GM21515 (cell line): ENCODE measurements at regions not wholly inside any gene's neighbourhood (a gene's known extent, or its start where the extent isn't known, plus 50 kb on each side); places are given as distances from the start of the nearest gene placed in this dataset.
A peak's percentile ranks its signal among the peaks of the same experiment; 100 is the strongest.
"Not testable (repeated sequence)": the region's sequence is repeated elsewhere in the genome, so short reads cannot be mapped to it uniquely, and the experiment has no call there.

ENCODE experiments used
- ATAC-seq: cut with Tn5 transposase; IDR thresholded peaks from one replicate; pipeline ENCODE4 v1.9.1; 2021; ENCODE audit not compliant: unreplicated experiment

DNA sequence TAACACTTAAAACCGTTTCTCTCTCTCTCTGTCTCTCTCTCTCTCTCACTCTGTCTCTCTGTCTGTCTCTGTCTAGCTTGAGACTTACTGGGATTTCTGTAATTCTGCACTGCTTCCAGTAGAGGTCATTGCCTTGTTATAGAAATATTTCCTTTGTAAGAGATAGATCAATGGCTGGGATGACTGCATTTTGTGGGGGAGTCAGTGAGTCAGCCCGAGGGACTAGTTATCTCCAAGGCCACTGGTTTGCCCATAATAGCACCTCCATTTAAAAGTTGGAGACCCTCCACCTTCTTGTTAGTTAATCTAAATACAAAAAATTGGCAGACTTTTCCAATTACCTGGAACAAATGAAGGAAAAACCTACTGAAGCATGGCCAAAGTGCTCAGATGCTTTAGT, 547.2 kb downstream of the LRRC70 start:
- ATAC-seq: peak; percentile 72

DNA sequence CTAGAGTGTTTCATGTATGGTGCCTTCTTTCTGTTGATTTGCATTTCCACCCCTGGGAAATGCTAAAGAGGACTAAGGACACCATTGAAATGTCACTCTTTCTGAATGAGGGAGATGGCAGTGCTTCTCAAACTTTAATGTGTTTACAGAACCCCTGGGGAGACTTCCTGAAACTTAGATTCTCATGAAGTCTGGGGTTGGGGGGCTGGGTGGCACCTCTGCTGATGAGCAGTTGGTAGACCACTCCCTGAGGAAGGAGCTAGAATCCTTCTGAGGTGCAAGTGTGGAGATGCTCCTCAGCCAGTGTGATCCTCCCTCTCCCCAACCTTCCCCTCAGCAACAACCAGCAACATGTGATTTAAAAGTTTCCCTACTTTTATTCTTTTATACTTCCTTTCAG, 546.8 kb downstream of the LRRC70 start:
- ATAC-seq: no peak

DNA sequence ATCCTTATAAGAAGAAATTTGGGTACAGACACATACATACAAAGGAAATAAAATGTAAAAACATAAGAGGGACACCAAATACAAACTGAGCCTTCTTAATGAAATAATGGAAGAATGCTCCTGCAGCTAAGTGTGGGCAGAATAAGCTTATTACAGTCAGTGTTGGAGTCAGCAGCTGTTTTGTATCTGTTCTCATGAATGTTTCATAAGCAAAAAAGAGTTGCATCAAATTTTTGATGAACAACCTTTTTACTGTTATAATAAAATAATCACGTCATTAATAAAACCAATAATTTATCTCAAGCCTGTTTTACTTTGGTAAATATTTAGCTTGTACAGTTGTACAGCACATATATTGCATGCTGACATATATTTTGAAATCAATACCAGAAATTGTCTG, 545.6 kb downstream of the LRRC70 start:
- no peak for ATAC-seq

DNA sequence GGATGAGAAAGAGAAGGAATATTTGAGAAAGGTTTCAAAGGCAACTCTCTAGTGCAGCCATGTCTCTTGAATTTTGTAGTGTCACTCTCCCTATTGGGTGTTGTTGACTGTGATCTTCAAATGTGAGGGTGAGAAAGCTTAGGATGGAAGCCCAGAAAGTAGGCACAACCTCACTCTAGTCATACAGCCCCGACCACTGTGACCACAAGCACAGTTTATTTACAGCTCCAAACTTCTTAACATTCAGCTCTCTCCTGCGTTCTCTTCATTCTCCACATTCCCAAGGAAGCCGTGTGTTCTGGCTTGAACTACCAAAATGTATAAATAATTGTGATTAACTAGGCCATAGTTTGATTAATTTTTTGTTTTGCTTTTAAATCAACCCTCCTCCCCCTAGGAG, 542.9 kb downstream of the LRRC70 start:
- ATAC-seq: no peak

DNA sequence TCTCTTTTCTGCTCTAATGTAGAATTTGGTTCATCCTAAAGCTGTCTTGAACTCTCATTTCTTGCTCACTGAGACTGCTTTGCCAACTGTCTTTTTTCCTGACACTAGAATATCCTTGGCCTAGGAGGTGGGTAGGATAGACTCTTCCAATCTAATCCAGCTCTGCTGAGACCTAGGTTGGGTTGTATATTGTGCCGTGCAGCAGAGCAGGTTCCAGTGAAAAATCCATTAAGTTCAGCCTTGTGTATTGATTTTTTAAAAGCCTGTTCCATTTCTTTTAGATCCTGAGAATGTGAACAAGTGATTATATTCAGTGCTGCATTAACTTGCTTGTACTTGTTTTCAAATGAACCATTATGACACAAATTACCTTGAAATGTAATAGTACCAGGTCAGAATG, 539.6 kb downstream of the LRRC70 start:
- ATAC-seq: no peak

DNA sequence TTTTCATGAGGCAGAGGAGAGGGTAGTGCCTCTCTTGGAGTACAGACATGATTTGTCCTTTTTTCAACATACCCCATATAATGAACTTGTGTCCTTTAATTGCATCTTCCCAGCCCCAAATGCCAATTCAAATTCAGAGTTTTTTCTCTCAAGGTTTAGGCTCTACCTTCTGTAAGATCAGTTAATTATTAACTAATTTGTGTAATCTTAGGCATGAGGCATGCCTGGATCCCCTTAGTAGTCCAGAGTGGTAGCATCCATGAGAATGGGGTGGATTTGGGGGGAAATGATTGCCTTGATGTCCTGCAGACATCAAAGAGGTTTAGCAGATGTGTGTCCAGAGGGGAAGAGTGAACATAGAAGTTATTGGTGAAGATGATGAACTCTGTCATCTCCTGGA, 533.3 kb downstream of the LRRC70 start:
- no peak for ATAC-seq

DNA sequence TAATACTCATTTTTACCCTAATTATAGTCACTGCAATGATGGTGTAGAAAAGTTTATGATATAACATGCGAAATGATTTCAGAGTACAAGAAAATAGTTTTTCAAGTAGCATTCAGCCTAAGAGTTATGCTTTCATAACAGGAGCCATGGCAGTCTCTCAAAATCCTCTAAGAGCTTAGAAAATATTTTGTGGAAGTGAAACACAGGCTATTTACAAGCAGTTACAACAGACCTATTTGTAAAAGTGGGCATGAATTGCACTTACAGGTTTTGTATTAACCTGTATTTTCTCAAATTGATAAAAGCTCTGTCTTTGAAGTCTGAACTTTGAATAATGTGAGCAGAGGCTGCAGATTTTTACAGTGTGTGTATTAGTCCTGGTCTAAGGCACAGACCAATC, 523.3 kb downstream of the LRRC70 start:
- no peak for ATAC-seq

DNA sequence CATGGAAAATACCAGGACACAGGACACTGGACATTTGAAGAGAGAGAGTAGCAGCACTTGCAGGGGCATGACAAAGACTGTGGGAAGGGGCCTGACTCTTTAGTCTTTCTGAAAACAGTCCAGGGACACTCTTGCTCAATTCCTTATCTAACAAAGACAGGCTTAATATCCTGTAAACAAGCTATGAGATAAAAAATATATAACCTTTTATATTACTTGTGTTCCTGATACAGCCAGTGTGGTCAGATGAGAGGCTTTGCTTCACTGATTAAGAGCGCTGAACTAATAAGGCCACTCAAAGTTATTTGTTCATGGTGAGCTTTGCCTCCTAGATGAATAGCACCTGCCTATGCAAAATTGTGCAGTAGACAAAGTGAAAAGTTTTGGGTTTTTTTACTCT, 518.7 kb downstream of the LRRC70 start:
- no peak for ATAC-seq

DNA sequence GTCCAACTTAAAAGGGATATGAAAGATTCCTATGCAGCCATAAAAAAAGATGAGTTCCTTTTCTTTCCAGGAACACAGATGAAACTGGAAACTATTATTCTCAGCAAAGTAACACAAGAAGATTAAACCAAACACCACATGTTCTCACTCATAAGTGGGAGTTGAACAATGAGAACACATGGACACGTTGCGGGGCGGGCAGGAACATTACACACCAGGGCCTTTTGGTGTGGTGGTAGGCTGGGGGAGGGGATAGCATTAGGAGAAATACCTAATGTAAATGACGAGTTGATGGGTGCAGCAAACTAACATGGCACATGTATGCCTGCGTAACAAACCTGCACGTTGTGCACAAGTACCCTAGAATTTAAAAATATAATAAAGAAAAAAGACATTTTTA, 516.1 kb downstream of the LRRC70 start:
- no peak for ATAC-seq

DNA sequence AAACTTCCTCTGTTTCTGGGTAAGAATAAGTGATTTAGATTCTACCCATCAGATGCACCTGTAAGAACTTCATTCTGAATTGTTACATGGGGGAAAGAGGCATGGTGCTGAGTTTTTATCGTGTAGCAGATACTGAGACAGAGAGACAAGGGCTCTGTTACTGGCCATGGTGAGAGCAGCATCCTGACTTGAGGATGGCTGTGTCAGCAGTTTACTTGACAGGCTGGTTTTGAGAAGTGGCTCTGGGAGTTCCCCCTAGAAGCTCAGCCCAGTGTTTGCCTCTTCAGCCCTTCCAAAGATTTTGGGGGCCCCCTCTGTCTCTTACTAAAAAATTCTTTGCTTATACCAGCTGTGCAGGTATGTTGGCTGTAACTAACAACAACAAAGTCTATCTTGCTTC, 510.5 kb downstream of the LRRC70 start:
- ATAC-seq: no peak

DNA sequence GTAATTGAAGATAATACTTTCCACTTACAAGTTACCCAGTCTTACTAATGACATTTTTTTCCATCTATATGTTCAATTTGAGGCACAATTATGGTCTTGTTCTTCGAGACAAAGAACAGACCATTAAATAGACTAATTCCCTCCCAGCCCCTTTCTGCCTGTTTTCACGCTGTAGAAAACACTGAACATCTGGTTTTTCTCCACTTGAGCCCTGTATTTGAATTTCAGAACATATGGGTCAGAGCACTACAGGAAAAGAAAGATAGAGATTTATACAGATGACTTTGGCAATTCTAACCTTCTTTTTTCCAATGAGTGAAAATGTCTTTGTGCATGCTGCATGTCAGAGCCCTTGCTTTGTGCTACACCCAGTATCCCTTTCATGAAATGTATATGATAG, 506.9 kb downstream of the LRRC70 start:
- ATAC-seq: no peak

DNA sequence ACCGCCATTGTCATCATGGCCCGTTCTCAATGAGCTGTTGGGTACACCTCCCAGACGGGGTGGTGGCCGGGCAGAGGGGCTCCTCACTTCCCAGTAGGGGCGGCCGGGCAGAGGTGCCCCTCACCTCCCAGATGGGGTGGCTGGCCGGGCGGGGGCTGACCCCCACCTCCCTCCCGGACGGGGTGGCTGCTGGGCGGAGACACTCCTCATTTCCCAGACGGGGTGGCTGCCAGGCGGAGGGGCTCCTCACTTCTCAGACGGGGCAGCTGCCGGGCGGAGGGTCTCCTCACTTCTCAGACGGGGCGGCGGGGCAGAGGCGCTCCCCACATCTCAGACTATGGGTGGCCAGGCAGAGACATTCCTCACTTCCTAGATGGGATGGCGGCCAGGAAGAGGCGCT, 505.1 kb downstream of the LRRC70 start:
- not testable (repeated sequence) for ATAC-seq

DNA sequence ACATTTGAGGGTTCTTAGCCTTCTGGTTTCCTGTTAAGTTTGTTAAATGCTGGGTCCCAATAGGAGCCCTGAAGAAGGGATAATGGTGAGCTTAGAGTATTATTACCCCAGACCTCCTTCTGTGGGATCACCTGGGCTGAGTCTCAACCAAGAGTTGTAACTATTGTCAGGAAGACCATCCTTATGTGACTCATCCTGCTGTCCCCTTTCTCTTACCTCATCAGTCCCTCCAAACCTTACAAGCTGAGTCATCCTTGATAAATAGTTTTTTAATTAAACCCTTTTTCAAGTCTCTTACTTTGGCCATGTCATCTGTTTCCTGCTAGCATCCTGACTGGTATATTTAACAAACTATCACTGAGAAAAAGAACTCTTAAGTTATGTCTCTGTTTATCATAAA, 502.8 kb downstream of the LRRC70 start:
- no peak for ATAC-seq

DNA sequence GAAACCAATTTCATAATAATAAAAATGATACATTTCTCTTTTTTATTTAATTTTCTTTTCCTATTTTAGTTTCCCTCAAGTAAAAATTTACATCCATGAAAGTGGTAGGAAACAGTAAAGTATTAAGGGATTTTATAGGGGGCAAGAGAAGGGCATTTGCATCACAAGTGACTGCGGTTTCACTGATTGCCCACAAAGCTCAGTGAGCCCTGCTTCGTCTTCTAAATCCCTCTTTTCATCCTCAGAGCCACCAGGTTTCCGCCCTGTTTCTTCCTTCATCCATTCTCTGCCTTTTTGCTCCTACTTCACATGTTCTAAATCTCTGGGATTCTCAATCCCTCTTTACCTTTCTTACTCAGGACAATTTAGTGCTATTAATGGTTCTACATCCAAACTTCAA, 491.4 kb downstream of the LRRC70 start:
- ATAC-seq: no peak

DNA sequence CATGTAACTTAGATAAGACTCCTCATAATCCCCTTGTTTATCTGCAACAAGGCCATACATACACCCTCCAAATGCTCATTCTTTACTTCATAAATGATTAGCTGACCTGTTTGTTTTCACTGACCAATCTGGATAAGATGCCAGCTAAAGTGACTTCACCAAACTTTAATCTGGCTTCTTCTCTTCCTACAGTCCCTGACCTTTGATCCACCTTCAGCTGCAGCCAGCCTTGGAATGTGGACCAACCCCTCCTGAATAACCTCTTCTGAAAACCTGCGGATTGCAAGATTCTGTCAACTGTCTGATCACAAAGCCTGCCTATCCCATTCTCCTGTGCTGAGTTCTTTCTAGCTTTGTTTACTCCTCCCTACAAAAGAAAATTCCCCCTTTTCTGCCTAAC, 476.8 kb downstream of the LRRC70 start:
- ATAC-seq: no peak

DNA sequence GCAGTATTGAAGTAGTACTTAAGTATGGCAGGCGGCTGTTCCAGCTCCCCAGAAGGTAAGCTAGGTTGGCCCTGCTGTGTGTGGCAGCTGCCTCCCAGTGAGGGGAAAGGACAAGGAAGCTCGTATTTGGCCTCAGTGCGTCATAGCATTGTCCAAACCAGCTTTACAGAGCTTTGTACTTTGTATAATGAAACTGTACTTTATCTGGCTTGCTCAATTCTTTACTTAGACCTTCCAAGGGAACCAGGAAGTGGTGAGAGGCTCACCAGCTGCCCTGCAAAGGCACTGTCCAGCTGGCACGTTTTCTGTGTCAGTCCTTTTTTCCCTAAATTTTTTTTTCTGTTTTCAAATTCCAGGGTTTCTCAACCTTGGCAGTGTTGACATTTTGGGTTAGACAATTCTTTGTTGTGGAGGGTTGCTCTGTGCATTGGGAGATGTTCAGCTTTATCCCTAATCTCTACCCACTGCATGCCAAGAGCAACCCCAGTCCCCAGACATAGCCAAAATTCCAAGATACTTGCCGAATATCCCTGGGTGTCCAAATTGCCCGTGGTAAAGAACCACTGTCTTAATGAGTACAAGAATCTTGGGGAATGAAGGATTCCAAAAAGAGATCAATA, 474.5 kb downstream of the LRRC70 start:
- ATAC-seq: no peak

DNA sequence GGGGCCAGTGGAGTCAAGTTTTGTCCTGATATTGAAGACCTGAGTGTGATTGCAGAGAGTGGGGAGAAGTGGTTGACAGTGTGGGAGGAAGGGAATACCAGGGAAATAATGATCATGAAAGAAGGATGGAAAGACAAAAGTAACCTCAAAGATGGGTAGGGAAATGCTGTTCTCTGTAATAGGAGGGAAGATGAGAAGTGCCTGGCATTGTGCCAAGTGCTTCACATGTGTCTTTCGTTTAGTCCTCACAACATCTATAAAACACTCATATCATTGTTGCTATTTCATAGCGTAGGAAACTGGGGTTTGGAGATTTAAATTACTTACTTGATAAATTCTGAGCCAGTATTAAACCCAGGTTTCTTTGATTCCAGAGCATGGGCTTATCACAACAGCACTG, 472.3 kb downstream of the LRRC70 start:
- no peak for ATAC-seq

DNA sequence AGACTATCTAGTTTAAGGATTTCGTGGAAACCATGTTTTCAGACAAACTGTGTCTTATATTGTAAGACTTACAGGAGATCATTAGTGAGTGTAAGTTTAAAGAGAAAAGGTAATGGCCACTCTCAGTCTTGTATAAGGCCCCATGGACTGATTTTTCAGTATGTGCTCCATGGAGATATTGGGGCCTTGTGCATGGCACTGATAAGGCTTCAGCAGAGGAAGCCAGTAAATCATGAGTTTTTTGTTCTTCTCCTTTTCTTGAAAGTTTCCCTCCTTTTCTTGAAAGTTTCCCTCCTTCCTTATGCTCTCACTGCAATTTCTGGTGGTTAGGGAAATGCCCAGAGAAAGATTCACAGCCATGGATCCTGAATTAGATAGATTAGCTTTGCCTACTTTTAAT, 471.3 kb downstream of the LRRC70 start:
- ATAC-seq: no peak

DNA sequence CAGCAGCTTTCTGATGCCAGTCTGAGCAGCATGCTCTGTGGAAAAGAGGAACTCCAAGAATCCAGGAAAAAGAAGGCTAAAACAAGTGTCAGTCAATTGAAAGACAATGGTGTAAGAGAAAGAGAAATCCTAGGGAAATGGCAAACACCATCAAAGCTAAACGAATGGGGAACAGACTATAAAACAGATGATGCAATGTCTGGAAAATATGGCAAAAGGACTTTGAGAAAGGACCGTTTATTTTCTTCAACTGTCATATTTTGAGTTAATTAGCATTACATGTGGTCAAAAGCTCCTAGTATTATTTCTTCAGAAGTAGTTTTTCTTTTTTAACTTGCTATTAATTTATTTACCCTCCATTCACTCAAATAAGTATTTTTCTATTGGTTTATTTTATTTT, 465.2 kb downstream of the LRRC70 start:
- ATAC-seq: no peak

DNA sequence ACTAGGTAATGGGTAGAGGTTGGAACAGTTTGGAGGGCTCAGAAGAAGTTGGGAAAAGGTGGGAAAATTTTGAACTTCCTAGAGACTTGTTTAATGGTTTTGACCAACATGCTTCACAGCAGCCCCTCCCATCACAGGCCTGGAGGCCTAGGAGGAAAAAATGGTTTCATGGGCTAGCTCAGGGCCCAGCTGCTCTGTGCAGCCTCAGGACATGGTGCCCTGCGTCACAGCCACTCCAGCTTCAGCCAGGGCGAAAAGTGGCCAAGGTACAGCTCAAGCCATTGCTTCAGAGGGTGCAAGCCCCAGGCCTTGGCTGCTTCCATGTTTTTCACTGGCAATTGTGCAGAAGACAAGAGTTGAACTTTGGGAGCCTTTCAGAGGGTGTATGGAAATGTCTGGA, 453.7 kb downstream of the LRRC70 start:
- no peak for ATAC-seq

DNA sequence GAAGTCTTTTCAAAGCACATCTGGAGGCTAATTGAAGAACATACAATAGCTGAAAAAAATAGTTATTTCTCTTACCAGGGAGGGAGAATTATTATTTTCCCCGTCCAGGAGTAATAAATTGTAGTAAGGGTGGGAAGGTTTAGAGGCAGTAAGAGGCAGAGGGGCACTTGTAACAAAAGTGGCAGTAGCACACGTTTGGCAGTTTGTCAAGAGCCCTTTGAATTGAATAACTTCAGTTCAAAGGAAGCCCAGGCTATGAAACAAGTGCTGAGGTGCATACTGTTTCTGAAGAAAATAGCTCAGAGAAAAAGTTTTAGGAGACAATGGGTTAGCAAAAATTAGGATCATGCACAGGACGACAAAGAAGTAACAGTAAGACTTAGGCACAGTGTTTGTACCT, 451.3 kb downstream of the LRRC70 start:
- ATAC-seq: no peak

DNA sequence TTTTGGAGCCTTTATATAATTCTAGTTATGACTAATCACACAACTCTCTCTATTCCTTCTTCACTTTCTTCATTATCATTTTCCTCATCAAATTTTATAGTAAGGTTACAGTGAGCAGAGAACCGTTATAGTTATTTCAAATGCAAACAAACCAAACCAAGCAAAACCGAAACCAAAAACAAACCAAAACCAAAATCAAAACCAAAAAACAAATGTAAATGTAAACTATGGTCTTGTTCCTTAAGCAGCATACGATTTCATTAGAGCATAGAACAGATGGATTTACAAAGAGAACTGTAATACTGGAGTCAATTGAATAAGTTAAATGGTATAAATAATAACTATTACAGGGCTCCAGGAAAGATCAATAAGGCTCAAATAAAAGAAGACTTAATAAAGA, 447.1 kb downstream of the LRRC70 start:
- no peak for ATAC-seq

DNA sequence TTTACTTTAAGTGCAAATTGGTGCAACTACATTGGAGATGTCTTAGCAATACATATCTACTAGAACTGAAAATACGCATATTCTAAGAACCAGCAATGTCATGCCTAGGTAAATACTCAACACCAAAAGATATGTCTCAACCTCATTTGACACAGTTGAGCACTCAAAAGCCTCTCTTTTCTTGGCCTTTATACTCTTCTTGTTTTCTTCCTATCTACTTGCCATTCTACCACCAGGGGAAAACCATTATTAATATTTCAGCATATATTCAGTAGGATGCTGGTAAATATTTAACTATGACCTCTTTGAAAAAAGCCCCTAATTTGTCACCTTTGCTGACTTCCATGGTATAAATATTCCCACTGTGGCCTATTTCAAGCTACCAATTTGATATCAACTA, 443.8 kb downstream of the LRRC70 start:
- ATAC-seq: no peak

DNA sequence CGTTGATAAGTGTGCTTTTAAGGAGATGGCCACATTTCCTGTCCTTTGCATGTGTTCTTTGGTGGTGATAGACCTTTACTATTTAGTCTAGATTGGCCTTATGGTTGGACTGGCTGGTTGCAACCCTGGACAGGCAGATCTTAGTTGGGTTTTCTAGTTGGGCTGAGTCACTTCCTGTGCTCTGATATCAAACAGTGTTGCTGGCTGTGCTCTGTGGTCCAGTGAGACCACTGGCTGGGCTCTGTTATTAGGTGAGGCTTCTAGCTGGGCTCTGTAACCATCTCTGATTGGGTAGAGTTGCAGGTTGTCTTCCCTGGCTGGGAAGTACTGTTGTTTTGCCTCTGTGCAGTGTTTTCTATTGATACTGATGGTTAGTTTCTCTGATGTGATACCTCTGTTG, 432.5 kb downstream of the LRRC70 start:
- ATAC-seq: no peak
